Neural progenitor cell (in vitro differentiated cells): ENCODE measurements at regions not wholly inside any gene's neighbourhood (a gene's known extent, or its start where the extent isn't known, plus 50 kb on each side); places are given as distances from the start of the nearest gene placed in this dataset.

Experiments used
- DNase-seq: peaks from one replicate; pipeline ENCODE4 v3.0.0-alpha.2; 2016; ENCODE audit warnings: low spot score
- H2AFZ ChIP-seq: fragments of 200-600 bp; sonication (generic); replicated peaks from 2 replicates; pipeline ENCODE4 v1.6.1; 2016; ENCODE audit warnings: antibody characterized with exemption
- H3F3A ChIP-seq: fragments of 200-600 bp; sonication (generic); 2 replicates; pipeline ENCODE4 v1.6.1; 2016; ENCODE audit warnings: antibody characterized with exemption, low read depth
- H3K27ac ChIP-seq: fragments of 200-600 bp; sonication (generic); 2 replicates; pipeline ENCODE4 v1.5.1; 2016; ENCODE audit warnings: mild to moderate bottlenecking
- H3K27me3 ChIP-seq: fragments of 200-600 bp; sonication (generic); 2 replicates; pipeline ENCODE4 v1.6.1; 2016; ENCODE audit warnings: mild to moderate bottlenecking, moderate library complexity
- H3K36me3 ChIP-seq: fragments of 200-600 bp; sonication (generic); 2 replicates; pipeline ENCODE4 v1.5.1; 2016
- H3K4me1 ChIP-seq: fragments of 200-600 bp; sonication (generic); 2 replicates; pipeline ENCODE4 v1.6.1; 2016; ENCODE audit warnings: mixed run types
- H3K4me2 ChIP-seq: fragments of 200-600 bp; sonication (generic); 2 replicates; pipeline ENCODE4 v1.6.1; 2016
- H3K4me3 ChIP-seq: fragments of 200-600 bp; sonication (generic); 2 replicates; pipeline ENCODE4 v1.5.1; 2016
- H3K79me2 ChIP-seq: fragments of 200-600 bp; sonication (generic); 2 replicates; pipeline ENCODE4 v1.6.1; 2016; ENCODE audit warnings: low read depth
- H3K9ac ChIP-seq: fragments of 200-600 bp; sonication (generic); 2 replicates; pipeline ENCODE4 v1.6.1; 2016
- H3K9me3 ChIP-seq: fragments of 200-600 bp; sonication (generic); 2 replicates; pipeline ENCODE4 v1.5.1; 2016; ENCODE audit warnings: low read depth
- H4K20me1 ChIP-seq: fragments of 200-600 bp; sonication (generic); 2 replicates; pipeline ENCODE4 v1.6.1; 2016; ENCODE audit warnings: low read depth
- H3K27ac Mint-ChIP-seq: 3 replicates; pipeline ENCODE4 v1.8.0; 2021; ENCODE audit warnings: mixed read lengths
- H3K27me3 Mint-ChIP-seq: 2 replicates; pipeline ENCODE4 v1.8.0; 2022; ENCODE audit warnings: low read depth, mild to moderate bottlenecking, inconsistent platforms, moderate library complexity, mixed read lengths; ENCODE audit not compliant: insufficient read depth
- H3K36me3 Mint-ChIP-seq: 3 replicates; pipeline ENCODE4 v1.8.0; 2021; ENCODE audit warnings: mixed read lengths
- H3K4me1 Mint-ChIP-seq: 3 replicates; pipeline ENCODE4 v1.8.0; 2021; ENCODE audit warnings: mixed read lengths
- H3K4me3 Mint-ChIP-seq: 3 replicates; pipeline ENCODE4 v1.8.0; 2021; ENCODE audit warnings: mild to moderate bottlenecking, moderate library complexity, mixed read lengths
- H3K9me3 Mint-ChIP-seq: 3 replicates; pipeline ENCODE4 v1.8.0; 2020; ENCODE audit warnings: mixed read lengths
- EZH2 ChIP-seq: fragments of 200-600 bp; sonication (generic); IDR thresholded peaks from 2 replicates; pipeline ENCODE4 v1.6.1; 2017; ENCODE audit warnings: antibody characterized with exemption, mild to moderate bottlenecking, moderate library complexity
- EZH2phosphoT487 ChIP-seq: fragments of 200-600 bp; sonication (generic); IDR thresholded peaks from 2 replicates; pipeline ENCODE4 v1.6.1; 2017; ENCODE audit warnings: antibody characterized with exemption
- TF ChIP-seq, protein P1 (sequence below): fragments of 200-600 bp; sonication (generic); IDR thresholded peaks from 2 replicates; pipeline ENCODE4 v1.5.1; 2017; ENCODE audit warnings: antibody characterized with exemption, mild to moderate bottlenecking

DNA sequence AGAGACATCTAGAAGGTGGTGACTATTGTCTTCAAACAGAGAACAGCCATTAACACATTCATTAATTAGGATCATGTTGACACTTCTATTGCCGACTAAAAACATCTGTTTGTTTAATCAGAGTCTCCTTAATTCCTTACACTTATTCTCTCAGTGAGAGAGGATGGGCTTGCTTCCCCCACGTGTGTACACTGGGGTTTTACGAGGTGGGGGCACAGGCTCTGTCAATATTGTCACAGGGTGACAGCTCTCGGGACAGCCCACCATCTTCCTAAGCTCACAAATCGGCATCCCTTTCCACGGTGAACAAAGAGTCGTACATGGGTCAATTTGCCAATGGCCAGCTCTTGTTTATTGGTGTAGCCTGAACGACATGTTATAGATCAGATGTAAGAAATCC, 413.2 kb downstream of the MIAT start:
- H3K4me3 Mint-ChIP-seq, result no peak overlapping the region
- Histone ChIP-seq H2AFZ (no peak overlapping the region), H3K9me3 (no peaks in the 10 kb centered on the region), H3K4me2 (no peak overlapping the region), H3K9ac (no peak overlapping the region), H3K27ac (no peak overlapping the region), H3K4me1 (peaks cover 7% of the 10 kb centered on the region), H3K4me3 (no peak overlapping the region), H3K79me2 (no peaks in the 10 kb centered on the region), H4K20me1 (no peaks in the 10 kb centered on the region), H3K36me3 (no peaks in the 10 kb centered on the region), H3F3A (peaks cover 7% of the 10 kb centered on the region), H3K27me3 (no peaks in the 10 kb centered on the region)
- no peaks in the 10 kb centered on the region for H3K9me3 Mint-ChIP-seq
- peaks cover 26% of the 10 kb centered on the region for H3K4me1 Mint-ChIP-seq
- no peak for DNase-seq
- TF ChIP-seq EZH2 (no peak), EZH2phosphoT487 (no peak)
- TF ChIP-seq, protein P1, sequence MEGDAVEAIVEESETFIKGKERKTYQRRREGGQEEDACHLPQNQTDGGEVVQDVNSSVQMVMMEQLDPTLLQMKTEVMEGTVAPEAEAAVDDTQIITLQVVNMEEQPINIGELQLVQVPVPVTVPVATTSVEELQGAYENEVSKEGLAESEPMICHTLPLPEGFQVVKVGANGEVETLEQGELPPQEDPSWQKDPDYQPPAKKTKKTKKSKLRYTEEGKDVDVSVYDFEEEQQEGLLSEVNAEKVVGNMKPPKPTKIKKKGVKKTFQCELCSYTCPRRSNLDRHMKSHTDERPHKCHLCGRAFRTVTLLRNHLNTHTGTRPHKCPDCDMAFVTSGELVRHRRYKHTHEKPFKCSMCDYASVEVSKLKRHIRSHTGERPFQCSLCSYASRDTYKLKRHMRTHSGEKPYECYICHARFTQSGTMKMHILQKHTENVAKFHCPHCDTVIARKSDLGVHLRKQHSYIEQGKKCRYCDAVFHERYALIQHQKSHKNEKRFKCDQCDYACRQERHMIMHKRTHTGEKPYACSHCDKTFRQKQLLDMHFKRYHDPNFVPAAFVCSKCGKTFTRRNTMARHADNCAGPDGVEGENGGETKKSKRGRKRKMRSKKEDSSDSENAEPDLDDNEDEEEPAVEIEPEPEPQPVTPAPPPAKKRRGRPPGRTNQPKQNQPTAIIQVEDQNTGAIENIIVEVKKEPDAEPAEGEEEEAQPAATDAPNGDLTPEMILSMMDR, result no peak
- H3K27me3 Mint-ChIP-seq, result peaks cover 8% of the 10 kb centered on the region
- no peak overlapping the region for H3K27ac Mint-ChIP-seq
- H3K36me3 Mint-ChIP-seq, result no peaks in the 10 kb centered on the region

DNA sequence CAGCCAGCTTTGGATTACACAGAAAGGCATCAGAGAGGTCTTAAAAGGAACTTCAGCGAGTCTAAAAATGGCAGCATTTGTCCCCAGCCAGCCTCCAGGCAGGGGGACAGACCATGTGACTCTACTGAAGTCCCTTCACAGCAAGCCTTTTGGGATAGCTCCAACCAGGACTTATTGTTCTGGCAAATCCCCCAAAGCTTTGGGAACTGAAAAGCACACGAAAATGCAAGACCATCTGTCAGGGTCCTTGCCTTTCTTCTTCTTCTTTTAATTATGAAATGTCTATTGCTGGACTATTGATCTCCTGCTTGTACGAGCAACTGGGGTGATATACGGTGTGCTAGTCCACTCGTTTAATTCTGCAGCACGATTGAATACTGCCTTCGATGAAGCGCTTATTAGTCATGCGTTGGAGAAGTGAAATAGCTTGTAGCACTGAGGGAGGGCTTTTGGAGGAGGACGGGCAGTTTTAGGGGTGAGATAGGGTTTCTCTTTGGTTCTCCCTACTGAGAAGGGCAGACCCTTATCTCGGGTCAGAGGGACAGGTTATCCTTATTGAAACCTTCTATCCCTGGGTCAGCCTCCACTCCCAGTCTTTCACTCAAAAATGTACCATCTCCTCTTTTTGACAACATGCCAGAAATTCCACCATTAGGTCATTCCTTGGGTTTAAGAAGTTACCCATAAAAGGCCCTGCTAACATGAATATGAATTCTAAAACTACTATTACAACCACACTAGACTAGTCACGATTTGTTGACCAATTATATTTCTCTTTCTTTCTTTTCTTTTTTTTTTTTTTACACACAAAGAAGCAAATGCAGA, 416.4 kb downstream of the MIAT start:
- DNase-seq, result no peak
- H3K4me3 ChIP-seq, result no peak overlapping the region
- H3K27ac ChIP-seq, result no peak overlapping the region
- peak overlapping the region; percentile 86 for H2AFZ ChIP-seq
- H3K36me3 Mint-ChIP-seq, result no peaks in the 10 kb centered on the region
- H3F3A ChIP-seq, result peaks cover 7% of the 10 kb centered on the region
- H3K79me2 ChIP-seq, result no peaks in the 10 kb centered on the region
- no peaks in the 10 kb centered on the region for H3K36me3 ChIP-seq
- H3K4me1 ChIP-seq, result peaks cover 6% of the 10 kb centered on the region
- TF ChIP-seq EZH2, result no peak
- TF ChIP-seq EZH2phosphoT487, result no peak
- TF ChIP-seq, protein P1, result no peak
- H3K4me2 ChIP-seq, result no peak overlapping the region
- H3K27me3 ChIP-seq, result peaks cover 15% of the 10 kb centered on the region
- peak overlapping the region; percentile 30 for H3K27ac Mint-ChIP-seq
- H3K27me3 Mint-ChIP-seq, result peaks cover 6% of the 10 kb centered on the region
- H3K9me3 ChIP-seq, result no peaks in the 10 kb centered on the region
- peaks cover 12% of the 10 kb centered on the region for H3K4me1 Mint-ChIP-seq
- no peaks in the 10 kb centered on the region for H3K9me3 Mint-ChIP-seq
- no peaks in the 10 kb centered on the region for H4K20me1 ChIP-seq
- H3K9ac ChIP-seq, result no peak overlapping the region
- H3K4me3 Mint-ChIP-seq, result no peak overlapping the region

DNA sequence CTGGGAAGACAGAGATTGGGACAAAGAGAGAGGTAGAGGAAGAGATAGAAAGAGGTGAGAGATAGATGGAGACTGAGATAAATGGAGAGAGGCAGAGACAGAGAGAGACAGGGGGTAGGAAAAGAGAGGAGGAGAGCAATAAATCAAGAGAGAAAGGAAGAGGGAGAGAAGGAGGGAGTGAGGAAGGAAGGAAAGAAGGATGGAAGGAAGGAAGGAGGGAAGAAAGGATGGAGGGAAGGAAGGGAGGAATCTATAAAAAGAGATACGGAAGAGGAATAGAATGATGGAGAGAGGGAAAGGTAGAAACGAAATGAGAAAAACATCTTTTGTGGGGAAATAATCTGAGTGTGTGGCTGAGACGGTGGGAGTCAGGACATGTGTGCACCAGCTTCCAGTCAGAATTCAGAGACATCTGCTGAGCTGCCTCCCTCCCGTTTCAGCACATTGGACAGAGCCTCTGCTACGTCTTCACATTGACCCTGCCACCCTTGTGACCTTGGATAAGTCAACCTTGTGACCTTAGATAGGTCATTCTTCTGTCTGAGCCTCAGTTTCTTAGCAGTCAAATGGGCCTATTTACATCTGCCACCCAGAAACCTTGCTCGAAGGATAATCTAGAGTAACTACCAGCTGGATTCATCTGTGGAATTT, 417.8 kb downstream of the MIAT start:
- no peak overlapping the region for H2AFZ ChIP-seq
- Mint-ChIP-seq H3K4me1 (peaks cover 14% of the 10 kb centered on the region), H3K36me3 (no peaks in the 10 kb centered on the region), H3K27me3 (peaks cover 9% of the 10 kb centered on the region), H3K9me3 (no peaks in the 10 kb centered on the region), H3K4me3 (no peak overlapping the region), H3K27ac (no peak overlapping the region)
- no peaks in the 10 kb centered on the region for H3K9me3 ChIP-seq
- no peak overlapping the region for H3K4me3 ChIP-seq
- no peaks in the 10 kb centered on the region for H3K79me2 ChIP-seq
- no peaks in the 10 kb centered on the region for H3K36me3 ChIP-seq
- H3K4me1 ChIP-seq, result peaks cover 6% of the 10 kb centered on the region
- H3K27me3 ChIP-seq, result peaks cover 15% of the 10 kb centered on the region
- H3K27ac ChIP-seq, result no peak overlapping the region
- peak; percentile 22 for DNase-seq
- TF ChIP-seq EZH2phosphoT487 (no peak), EZH2 (no peak)
- TF ChIP-seq, protein P1, result no peak
- H3F3A ChIP-seq, result peaks cover 7% of the 10 kb centered on the region
- no peak overlapping the region for H3K4me2 ChIP-seq
- H3K9ac ChIP-seq, result no peak overlapping the region
- H4K20me1 ChIP-seq, result no peaks in the 10 kb centered on the region
